Stimulated activated CD4-positive, alpha-beta T cell treated with anti-CD3 and anti-CD28 coated beads, Interleukin-2, amount 100 ng/mL, for 24 hours (primary cell): ENCODE measurements at regions not wholly inside any gene's neighbourhood (a gene's known extent, or its start where the extent isn't known, plus 50 kb on each side); places are given as distances from the start of the nearest gene placed in this dataset.

ENCODE experiments used
- DNase-seq, 2 donors: peaks; one replicate each; pipeline ENCODE4 v3.0.0-alpha.2; 2020

DNA sequence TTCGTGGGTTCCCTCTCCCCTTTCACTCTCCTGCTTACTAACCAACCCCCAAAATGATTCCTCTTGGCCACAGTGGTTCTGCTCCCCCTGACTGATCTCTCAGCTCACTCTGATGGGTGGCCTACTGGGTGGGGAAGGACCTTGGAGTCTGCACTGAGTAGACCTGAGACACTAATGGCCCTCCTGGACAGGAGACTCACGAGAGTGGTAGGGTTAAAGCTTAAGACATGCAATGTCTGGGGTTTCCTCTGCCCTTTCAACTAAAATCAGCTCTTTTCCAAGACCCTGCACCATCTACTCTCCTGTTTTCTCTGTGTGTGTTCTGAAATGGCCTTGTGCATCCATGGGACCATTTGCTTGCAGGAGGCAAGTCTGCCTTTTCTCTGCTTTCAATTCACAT lies 631.4 kb downstream of the ACTR3B start:
- no peak for DNase-seq

DNA sequence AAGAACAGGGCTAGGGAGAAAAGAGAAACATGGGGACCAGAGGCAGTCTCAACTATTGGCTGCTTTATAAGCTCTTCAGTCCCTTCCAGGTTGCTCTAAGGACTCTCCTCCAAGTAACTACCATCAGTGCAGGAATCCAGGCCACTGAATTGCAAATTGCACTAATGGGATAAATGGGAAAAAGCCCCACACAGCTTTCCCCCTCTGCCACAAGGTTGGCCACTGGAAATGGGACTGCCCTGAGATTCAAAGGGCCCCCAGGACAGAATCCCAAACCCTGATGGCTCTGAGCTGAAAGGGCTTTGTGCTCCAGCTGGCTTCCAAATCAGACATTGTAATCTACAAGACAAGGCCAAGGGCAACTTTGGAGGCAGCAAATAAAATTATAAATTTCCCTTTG lies 633.2 kb downstream of the ACTR3B start:
- no peak for DNase-seq

DNA sequence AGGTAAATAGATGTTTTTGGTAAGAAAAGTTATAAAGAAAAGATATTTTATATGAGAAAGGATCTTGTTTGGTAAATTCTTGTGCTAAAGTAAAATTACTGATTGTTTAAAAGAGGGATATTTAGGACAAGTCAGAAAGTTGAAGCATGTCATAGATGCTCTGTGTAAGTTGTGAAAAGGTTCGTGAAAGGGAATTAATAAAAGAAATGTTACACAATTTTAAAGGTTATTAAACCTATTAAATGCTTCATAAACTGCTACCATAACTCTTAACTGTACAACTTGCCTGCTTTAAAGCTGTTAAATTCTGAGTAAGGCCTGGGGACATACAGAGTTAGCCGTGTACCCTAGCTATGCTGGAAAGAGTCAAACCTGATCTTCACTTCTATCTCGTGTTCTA lies 634.1 kb downstream of the ACTR3B start:
- no peak for DNase-seq

DNA sequence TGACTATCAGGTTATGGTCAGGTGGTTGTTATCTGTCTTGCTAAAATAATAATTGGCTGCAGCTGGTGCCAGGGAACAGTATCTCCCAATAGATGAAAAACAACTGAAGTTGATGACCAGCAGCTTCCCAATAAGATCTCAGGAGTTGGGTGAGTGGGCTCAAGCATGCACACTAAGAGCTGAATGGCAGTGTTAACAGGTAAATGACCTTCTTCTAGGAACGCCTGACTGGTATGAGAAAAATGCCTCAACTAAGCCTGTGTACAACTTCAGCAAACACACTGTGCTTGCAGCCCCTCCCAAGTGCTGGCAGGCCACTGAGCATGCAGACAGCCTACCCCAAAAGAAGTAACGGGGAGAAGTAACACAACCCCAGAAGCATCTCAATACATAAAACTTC lies 636.9 kb downstream of the ACTR3B start:
- DNase-seq: no peak

DNA sequence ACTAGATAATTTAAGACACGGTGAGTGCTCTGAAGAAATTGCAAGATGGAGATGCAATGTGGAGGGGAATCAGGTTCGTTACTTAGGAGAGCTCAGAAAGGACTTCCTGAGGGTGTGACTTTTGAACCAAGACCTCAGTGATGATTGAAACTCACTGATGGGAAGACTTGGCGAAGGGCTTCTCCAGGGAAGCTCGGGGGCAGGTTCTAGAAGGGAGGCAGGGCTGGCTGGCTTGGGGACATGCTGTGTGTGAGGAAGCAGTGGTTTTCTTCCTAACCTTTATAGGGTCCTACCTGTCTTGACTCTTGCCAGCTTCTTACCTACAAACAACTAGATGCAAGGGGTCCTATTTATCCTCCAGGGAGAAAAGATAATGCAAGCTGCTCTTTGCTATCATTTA lies 637.9 kb downstream of the ACTR3B start:
- no peak for DNase-seq

DNA sequence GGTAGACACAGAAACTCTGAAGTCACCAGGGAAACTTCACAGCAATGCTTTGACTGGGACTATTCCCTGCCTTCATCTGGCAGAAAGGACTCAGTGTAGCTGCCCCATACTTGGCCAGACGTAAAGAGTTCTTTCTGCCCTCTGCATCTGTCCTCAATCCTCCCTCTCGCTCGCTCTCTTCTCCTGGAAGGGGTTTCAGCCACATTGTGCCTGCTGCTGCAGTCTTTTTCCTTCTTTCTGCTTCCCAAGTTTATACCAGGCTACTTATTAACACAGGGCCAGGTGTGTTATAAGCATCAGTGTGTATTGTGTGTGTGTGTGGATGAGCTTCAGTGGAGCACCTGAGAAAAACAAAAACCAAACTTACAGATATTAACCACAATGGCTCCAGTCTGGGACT lies 638.4 kb downstream of the ACTR3B start:
- no peak for DNase-seq

DNA sequence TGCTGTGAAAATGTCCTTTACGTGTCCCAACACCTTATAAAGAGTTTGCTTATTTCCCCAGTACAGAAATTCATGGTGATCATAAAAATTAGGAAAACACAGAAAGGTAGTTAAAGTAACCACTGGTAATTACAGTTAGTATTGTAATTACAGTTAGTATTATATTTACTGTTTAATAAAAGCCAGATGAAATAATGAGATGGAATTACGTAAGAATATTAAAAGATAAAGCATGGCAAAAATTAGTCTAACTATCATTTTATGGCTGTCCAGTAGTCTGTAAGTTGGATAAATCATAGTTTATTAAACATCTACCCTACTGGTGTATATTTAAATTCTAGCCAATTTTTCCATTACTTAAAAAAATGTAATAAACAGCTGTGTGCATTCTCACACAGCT lies 638.8 kb downstream of the ACTR3B start:
- DNase-seq: no peak

DNA sequence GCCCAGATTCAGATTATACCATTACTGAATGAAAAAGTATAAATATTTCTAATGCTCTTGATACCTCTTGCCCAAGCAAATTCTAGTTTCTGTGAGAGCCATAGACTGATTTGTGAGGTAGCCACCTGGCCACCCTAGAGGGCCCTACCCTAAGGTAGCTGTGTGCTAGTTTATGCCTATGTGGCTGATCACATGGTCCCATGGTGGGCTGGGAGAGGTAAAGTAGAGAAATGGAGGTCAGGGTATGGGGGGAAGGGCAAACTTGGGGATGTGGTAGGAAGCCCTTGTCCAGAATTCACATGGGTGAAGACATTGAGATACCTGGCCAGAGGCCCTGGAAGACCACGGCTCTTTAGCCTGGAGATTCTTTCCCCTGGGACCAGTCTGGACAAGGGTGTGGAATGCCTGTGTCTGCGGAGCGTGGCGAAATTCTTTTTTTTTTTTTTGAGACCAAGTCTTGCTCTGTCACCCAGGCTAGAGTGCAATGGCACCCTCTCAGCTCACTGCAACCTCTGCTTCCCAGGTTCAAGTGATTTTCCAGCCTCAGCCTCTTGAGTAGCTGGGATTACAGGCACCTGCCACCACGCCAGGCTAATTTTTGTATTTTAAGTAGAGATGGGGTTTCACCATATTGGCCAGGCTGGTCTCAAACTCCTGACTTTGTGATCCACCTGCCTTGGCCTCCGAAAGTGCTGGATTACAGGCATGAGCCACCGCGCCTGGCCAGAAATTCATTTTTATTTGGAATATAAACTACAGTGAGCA lies 639.4 kb downstream of the ACTR3B start:
- DNase-seq: no peak

DNA sequence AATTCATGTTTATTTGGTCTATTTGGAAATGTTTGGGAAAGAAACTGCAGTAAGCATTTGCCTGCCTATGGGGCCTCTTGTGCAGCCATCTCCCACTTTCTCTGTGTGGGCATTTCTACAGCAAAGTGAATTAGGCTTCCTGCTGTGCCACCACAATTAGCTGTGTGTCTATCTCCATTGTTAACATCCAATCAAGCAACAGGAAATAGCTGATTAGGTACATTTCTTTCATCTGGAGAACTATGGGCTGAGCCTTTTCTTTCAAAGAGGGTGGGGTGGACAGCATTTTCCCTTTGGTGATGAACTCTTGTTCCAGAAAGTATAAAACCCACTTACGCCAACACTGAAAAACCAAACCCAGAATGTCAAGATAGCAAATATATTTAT lies 640.0 kb downstream of the ACTR3B start:
- DNase-seq: no peak

DNA sequence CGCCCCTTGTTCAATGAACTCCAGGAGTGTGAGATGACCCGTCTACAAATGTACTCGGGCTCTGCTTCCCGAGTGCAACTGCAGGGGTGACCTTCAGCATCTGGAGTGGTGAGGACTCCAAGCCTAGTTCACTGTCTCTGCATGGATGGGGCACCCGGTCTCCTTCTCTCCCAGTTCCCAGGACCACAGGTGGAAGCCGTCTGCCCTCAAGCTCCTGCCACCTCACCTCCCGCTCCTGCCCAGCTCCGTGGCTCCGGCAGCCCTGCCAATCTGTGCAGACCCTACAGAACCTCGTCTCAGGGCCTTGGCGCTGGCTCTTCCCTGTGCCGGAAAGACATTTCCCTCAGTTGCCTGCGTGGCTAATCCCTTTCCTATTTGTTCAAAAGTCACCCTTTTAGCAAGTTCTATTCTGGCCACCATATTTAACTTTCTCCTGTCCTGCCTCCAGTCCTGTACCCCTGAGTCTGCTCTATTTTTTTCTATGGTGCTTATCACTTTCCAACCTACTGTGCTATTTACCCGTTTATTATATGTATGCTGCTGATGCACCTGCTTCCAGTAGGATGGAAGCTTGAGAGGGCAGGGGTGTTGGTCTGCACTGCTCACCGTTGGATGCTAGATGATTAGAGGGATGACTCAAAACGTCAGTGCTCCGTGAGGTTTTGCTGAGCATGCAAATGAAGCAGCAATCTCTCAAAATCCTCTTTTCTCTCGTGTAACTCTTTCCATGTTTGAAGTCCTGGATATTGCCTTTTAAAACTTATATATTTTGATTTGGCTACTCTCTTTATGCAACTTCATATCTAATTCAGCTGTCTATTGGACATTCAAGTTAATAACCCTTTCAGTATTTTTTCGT lies 641.4 kb downstream of the ACTR3B start:
- DNase-seq: no peak

DNA sequence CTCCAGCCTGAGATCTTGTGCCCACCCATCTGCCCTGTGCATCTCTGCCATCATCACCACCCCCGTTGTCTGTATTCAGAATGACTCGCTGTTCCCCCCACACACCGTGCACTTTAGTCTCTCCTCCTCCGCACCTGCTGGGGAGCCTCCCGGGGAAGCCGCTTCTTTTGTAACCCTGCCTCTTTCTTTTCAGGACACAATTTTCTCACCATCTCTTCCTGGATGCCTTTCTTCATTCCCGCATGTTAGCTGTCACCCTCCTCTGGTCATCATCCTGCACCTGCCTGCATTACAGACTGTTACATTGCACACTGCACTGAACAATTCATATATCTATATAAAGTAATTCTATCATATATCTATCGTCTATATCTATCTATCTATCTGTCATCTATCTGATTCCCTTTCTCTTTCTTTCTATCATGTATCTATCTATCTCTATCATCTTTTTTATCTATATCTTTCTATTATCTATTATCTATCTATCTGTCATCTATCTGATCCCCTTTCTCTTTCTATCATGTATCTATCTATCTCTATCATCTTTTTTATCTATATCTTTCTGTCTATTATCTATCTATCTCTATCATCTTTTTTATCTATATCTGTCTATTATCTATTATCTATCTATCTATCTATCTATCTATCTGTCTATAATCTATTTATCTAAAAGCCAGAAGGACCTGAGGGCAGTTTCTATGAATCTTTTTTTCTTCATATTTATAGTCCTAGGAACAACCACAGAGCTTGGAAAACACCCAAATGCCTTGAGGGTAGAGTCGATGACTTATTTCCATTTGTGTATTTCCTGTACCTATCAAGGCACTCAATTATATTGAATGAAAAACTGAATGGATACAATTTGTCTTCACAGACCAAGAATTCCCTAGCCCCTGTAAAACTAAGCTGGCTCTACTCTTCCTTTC lies 642.5 kb downstream of the ACTR3B start:
- DNase-seq: no peak

DNA sequence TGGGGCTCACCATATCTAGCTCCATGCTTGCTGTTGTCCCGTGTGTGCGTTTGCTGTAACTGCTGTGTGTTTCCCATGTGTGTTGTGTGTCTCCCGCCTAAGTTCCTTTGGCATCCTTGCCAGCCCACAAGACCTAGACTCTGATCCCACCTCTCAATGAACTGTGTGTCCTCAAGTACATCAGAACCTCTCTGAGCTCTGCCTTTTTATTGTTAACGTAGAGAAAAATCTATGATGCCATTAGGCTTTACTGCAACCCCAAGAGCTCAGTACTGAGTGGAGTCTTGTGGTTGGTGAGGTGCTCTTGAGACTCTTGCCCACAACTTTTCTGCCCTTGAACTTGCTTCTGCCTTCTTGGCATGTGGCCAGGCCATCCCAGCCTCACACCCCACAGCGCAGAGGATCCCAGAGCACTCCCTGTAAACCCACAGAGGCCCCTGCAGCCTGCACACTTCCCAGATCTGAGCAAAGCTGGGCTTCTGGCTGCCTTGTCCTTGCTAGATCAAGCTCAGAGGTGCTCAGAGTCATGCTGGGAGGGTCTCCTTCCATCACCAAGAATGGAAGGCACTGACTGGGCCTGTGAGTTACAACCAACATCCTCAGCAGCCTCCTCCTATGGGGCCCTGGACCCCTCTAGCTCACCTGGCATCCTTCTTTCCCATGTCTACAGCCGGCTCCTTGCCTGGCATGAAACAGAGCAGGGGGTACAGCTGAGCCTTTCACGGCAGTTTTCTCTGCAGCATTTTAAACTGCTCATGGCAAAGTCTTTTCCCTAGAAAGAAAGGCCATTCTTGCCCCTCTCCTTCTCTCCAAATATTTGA lies 643.4 kb downstream of the ACTR3B start:
- no peak for DNase-seq

DNA sequence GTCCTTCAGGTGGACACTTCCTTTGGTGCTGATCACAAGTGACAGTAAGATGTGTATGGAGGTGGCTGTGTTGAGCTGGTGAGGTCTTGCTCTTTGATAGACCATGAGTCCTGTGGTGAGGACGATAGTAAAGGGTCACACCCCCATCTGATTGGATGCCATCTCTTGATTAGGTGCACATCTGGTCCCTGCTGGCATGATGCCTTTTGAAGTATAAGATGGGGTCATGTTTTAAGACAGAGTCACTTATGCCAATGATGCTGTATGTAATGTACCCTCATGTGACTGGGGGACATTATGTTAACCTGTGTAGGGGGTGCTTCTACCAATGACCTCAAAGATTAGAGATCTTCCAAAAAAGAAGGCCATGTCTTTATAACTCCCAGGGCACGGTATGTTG lies 644.6 kb downstream of the ACTR3B start:
- DNase-seq: no peak

DNA sequence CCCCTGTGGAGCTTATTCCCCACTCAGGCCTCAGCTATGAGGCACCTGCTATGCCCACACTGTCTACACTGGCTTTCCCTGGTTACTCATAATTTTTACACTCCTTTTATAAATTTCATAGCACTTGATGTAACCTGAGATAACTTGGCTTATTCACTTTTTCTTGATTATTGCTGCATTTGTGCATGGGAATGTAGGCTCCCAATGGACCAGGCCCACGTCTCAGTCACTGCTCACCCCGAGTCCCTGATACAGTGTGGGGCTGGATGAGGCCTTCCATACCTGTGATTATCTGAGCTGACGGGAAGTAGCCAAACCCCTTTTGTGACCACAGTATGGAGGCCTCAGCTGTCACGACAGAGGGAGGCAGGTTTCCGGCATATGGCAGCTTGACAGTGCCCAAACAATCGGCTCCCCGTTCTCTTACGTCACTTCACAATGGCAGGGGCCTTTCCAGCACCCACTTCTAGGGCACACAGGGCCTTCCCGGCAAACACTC lies 645.3 kb downstream of the ACTR3B start:
- DNase-seq: no peak

DNA sequence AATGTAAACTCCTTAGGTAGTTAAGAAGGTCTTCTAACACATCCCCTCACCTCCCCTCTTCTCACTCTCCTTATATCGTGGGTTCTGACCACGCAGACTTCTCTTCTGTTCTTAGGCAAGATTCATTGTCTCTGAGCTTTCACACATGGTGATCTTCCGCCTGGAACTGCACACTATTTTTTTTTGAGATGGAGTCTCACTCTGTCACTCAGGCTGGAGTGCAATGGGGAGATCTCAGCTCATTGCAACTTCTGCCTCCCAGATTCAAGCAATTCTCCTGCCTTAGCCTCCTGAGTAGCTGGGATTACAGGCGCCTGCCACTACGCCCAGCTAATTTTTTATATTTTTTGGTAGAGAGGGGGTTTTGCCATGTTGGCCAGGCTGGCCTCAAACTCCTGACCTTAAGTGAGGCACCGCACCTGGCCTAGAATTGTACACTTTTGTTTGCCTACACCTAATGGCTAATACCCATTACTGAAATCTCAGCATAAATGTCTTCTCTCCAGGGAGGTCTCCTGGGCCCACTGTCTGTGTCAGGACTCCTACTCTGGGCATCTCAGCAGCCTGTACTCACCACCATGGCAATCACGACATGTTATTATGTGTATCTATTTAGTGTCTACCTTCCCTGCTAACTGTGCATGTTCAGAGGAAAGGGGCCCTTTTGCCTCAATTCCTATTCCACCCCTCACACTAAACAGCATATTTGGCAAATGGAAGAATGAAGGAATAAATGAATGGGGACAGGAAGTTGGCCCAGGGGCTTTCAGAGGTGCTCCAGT lies 646.3 kb upstream of the DPP6 start:
- DNase-seq: no peak

DNA sequence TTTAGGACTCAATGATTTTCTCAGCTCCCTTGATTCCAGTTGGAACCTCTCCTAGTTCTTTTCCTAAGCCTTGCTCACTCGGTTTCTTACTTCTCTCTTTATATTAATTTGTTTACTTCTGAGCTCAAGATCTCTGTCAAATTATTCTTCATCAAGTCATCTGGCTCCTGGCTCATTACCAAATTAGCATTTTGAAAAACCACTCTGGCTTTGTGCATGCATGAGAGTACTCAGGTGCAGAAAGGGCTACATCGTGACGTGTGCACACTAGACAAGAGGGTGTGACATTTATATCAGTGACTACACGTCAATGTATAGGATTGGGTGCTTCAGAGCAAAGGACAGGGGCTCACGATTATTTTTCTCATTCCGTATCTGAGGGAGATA lies 645.7 kb upstream of the DPP6 start:
- no peak for DNase-seq

DNA sequence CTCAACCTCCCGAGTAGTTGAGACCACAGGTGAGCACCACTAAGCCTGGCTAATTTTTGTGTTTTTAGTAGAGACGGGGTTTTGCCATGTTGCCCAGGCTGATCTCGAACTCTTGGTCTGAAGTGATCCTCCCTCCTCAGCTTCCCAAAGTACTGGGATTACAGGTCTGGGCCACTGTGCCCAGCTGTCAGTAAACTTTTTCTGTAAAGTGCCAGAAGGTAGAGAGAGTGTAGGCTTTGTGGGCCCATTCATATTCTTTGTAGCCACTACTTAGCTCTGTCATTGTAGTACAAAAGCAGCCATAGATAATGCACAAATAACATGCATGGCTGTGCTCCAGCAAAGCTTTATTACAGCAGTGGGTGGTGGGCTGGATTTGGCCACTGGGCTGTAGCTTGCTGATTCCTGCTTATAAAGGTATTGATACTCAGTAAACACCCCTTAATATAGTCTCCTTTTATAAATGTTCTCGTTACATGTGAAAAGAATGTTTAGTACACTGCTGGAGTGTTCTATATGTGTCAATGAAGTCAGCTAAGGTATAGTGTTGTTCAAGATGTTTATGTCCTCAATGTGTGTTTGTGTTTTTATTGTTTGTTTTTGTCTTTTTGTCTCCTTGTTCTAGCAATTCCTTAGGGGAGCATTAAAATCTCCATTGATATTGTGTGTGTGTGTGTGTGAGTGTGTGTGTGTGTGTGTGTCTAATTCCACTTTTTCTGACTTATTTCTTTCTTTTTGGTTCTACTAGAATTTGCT lies 644.7 kb upstream of the DPP6 start:
- DNase-seq: no peak

DNA sequence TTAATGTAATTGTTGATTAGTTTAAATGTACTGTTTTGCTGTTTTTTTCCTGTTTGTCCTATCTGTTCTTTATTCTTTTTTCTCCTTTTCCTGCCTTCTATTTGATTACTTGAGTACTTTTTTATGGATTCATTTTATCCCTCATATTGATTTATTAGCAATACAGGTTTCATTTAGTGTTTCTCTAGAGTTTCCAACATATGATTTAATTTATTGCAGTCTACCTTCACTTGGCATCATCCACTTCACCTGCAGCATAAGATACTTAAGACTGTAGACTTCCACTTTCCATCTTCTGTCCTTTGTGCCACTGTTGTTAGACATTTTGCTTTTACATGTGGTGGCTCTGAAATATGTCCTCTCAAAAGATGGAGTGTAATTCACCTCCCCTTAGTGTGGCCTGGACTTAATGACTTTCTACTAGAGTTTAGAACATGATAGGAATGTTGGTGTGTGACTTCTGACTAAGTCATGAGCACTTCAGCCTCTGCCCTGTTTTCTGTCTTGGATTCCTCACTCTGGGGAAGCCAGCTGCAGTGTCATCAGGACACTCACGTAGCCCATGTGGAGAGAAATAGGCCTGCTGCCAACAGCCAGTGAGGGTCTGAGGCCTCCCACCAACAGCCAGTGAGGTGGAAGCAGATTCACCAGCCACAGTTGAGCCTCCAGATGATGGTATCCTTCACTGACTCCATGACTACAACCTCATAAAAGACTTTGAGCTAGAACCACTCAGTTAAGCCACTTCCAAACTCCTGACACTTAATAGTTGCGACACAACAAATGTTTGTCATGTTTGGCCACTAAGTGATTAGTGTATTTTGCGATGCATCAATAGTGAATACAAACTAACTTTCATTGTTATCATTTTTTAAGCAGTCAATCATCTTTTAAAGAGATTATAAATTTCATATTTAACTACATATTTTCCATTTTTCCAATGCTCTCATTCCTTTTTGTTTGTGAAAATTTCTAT lies 643.5 kb upstream of the DPP6 start:
- DNase-seq: no peak
